ENCODE measurements at regions not wholly inside any gene's neighbourhood (a gene's known extent, or its start where the extent isn't known, plus 50 kb on each side); places are given as distances from the start of the nearest gene placed in this dataset.

- TF ChIP-seq, protein P1, sequence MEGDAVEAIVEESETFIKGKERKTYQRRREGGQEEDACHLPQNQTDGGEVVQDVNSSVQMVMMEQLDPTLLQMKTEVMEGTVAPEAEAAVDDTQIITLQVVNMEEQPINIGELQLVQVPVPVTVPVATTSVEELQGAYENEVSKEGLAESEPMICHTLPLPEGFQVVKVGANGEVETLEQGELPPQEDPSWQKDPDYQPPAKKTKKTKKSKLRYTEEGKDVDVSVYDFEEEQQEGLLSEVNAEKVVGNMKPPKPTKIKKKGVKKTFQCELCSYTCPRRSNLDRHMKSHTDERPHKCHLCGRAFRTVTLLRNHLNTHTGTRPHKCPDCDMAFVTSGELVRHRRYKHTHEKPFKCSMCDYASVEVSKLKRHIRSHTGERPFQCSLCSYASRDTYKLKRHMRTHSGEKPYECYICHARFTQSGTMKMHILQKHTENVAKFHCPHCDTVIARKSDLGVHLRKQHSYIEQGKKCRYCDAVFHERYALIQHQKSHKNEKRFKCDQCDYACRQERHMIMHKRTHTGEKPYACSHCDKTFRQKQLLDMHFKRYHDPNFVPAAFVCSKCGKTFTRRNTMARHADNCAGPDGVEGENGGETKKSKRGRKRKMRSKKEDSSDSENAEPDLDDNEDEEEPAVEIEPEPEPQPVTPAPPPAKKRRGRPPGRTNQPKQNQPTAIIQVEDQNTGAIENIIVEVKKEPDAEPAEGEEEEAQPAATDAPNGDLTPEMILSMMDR (IDR thresholded peaks at IDR 0.05) = no peak
- no peak for TF ChIP-seq POLR2A (IDR thresholded peaks at IDR 0.05)
These were observed 314.4 kb downstream of the CYP26B1 start for GRCh38 chr2:71833272-71833671.

Data from Peyer's patch (tissue), 4 donors.